IMR-90 (cell line): ENCODE measurements at regions not wholly inside any gene's neighbourhood (a gene's known extent, or its start where the extent isn't known, plus 50 kb on each side); places are given as distances from the start of the nearest gene placed in this dataset.
"Not testable (repeated sequence)": the region's sequence is repeated elsewhere in the genome, so short reads cannot be mapped to it uniquely, and the experiment has no call there.

ENCODE experiments used
- ATAC-seq: fragments of 200-7000 bp; cut with Tn5 transposase; 2 replicates; pipeline ENCODE4 v1.9.1; 2020; ENCODE audit warnings: low read depth, mild to moderate bottlenecking, moderate library complexity
- BruUV-seq: library from RNA; stranded (reverse); fragments of 400-500 nt; replicated peaks from 2 replicates; lab custom pipeline; 2021; lab: Mats Ljungman, UMichigan
- CTCF ChIA-PET: fragments of 300-600 bp; formaldehyde crosslinking; extraction: SDS; loops from one replicate; lab custom pipeline; 2021; ENCODE audit warnings: antibody characterized with exemption; lab: Yijun Ruan, JAX
- POLR2A ChIA-PET: fragments of 300-600 bp; sonication (Branson Sonifier 250); formaldehyde crosslinking; loops from one replicate; lab custom pipeline; 2022; ENCODE audit warnings: antibody characterized with exemption; ENCODE audit not compliant: unreplicated experiment; lab: Charles Lee
- DNase-seq: peaks from one replicate; pipeline ENCODE4 v3.0.0; 2013
- H2AFZ ChIP-seq: replicated peaks from 2 replicates; pipeline ENCODE3; 2013; ENCODE audit warnings: low read length, mild to moderate bottlenecking; ENCODE audit not compliant: poor library complexity
- H2AK5ac ChIP-seq: 2 replicates; pipeline ENCODE4 v1.6.1; 2013; ENCODE audit warnings: low read depth, low read length, inconsistent platforms
- H2AK9ac ChIP-seq: replicated peaks from 2 replicates; pipeline ENCODE3; 2013; ENCODE audit warnings: mild to moderate bottlenecking, low read depth, low read length, moderate library complexity; ENCODE audit not compliant: poor library complexity
- H2BK120ac ChIP-seq: 2 replicates; pipeline ENCODE4 v1.6.1; 2013; ENCODE audit warnings: low read depth, low read length, inconsistent platforms
- H2BK15ac ChIP-seq: 3 replicates; pipeline ENCODE4 v1.6.1; 2013; ENCODE audit warnings: low read depth, low read length, inconsistent platforms
- H2BK20ac ChIP-seq: 2 replicates; pipeline ENCODE4 v1.6.1; 2013; ENCODE audit warnings: low read depth, mild to moderate bottlenecking, inconsistent platforms, low read length, moderate library complexity
- H2BK5ac ChIP-seq: 2 replicates; pipeline ENCODE4 v1.6.1; 2013; ENCODE audit warnings: mild to moderate bottlenecking, low read depth, low read length, inconsistent platforms; ENCODE audit not compliant: poor library complexity, severe bottlenecking
- H3K14ac ChIP-seq: replicated peaks from 2 replicates; pipeline ENCODE4 v1.6.1; 2013; ENCODE audit warnings: low read depth, low read length, inconsistent platforms
- H3K18ac ChIP-seq: 2 replicates; pipeline ENCODE4 v1.6.1; 2013; ENCODE audit warnings: low read depth, low read length, control low read depth
- H3K23ac ChIP-seq: 2 replicates; pipeline ENCODE4 v1.6.1; 2013; ENCODE audit warnings: low read depth, low read length, inconsistent platforms
- H3K27ac ChIP-seq: 2 replicates; pipeline ENCODE4 v1.5.1; 2013; ENCODE audit warnings: mild to moderate bottlenecking, control low read depth, low read length; ENCODE audit not compliant: insufficient read depth
- H3K27me3 ChIP-seq: 2 replicates; pipeline ENCODE4 v1.6.1; 2013; ENCODE audit warnings: low read length; ENCODE audit not compliant: control insufficient read depth, insufficient read depth
- H3K36me3 ChIP-seq: 2 replicates; pipeline ENCODE4 v1.6.1; 2013; ENCODE audit warnings: low read length, mixed read lengths; ENCODE audit not compliant: control insufficient read depth, insufficient read depth
- H3K4ac ChIP-seq: 2 replicates; pipeline ENCODE4 v1.6.1; 2013; ENCODE audit warnings: low read depth, low read length, inconsistent platforms
- H3K4me1 ChIP-seq: 2 replicates; pipeline ENCODE4 v1.6.1; 2013; ENCODE audit warnings: low read length, mixed read lengths; ENCODE audit not compliant: control insufficient read depth, insufficient read depth
- H3K4me2 ChIP-seq: 2 replicates; pipeline ENCODE4 v1.6.1; 2013; ENCODE audit warnings: low read depth, mild to moderate bottlenecking, control low read depth, low read length, moderate library complexity
- H3K4me3 ChIP-seq: 2 replicates; pipeline ENCODE4 v1.5.1; 2013; ENCODE audit warnings: low read depth, mild to moderate bottlenecking, control low read depth, low read length, moderate library complexity; ENCODE audit not compliant: insufficient read depth
- H3K56ac ChIP-seq: 2 replicates; pipeline ENCODE4 v1.6.1; 2013; ENCODE audit warnings: low read length, inconsistent platforms; ENCODE audit not compliant: insufficient read depth; ENCODE audit errors: extremely low read depth
- H3K79me1 ChIP-seq, 2 experiments: 2 replicates each; pipeline ENCODE4 v1.6.1; 2013; ENCODE audit warnings: low read length in 2 of 2, inconsistent platforms in 1 of 2, low read depth in 1 of 2
- H3K9ac ChIP-seq: 2 replicates; pipeline ENCODE4 v1.6.1; 2013; ENCODE audit warnings: low read depth, low read length, control low read depth
- H3K9me1 ChIP-seq: 2 replicates; pipeline ENCODE4 v1.6.1; 2013; ENCODE audit warnings: low read length, inconsistent platforms; ENCODE audit not compliant: insufficient read depth
- H3K9me3 ChIP-seq: 2 replicates; pipeline ENCODE4 v1.6.1; 2013; ENCODE audit warnings: low read length; ENCODE audit not compliant: control insufficient read depth, insufficient read depth
- H4K20me1 ChIP-seq: 2 replicates; pipeline ENCODE4 v1.6.1; 2013; ENCODE audit warnings: low read length, inconsistent platforms; ENCODE audit not compliant: insufficient read depth
- H4K5ac ChIP-seq: 2 replicates; pipeline ENCODE4 v1.6.1; 2013; ENCODE audit warnings: mild to moderate bottlenecking, low read depth, low read length, control low read depth
- H4K8ac ChIP-seq, 2 experiments: 2 replicates each; pipeline ENCODE4 v1.6.1; 2013; ENCODE audit warnings: low read depth in 2 of 2, low read length in 2 of 2, control low read depth in 1 of 2, inconsistent platforms in 1 of 2
- H4K91ac ChIP-seq: 2 replicates; pipeline ENCODE4 v1.6.1; 2013; ENCODE audit warnings: low read depth, low read length, inconsistent platforms; ENCODE audit not compliant: insufficient read depth
- WGBS, 2 experiments: methylation state at CpG; one replicate each; pipeline versions ENCODE4 v1.1.5 to v1.1.7; 2013; ENCODE audit warnings: missing lambda C conversion rate in 2 of 2; ENCODE audit not compliant: insufficient read length in 1 of 2; ENCODE audit errors: extremely low coverage in 2 of 2; 5-methylcytosine and 5-hydroxymethylcytosine counted together
- dilution Hi-C: fragments of 300-500 bp; cut with HindIII; formaldehyde crosslinking; loops from one replicate; pipeline ENCODE4 v1.14.3; 2018; ENCODE audit warnings: low sequenced_read_pairs; ENCODE audit not compliant: unreplicated experiment
- in situ Hi-C: fragments of 300-500 bp; cut with MboI; formaldehyde crosslinking; loops from 3 replicates; pipeline ENCODE4 v1.14.3; 2019; ENCODE audit warnings: low sequenced_read_pairs, inconsistent platforms, mixed read lengths
- intact Hi-C: fragments of 100-400 bp; cut with micrococcal nuclease; formaldehyde crosslinking; loops from 2 replicates; pipeline ENCODE4 v1.10.0; 2022

- CTCF ChIA-PET, ATAC-seq, H3K4me1 ChIP-seq, H3K27ac ChIP-seq, H2AK5ac ChIP-seq, H2BK120ac ChIP-seq, H3K36me3 ChIP-seq, in situ Hi-C loops, H3K9me1 ChIP-seq, BruUV-seq, H4K20me1 ChIP-seq, H2AK9ac ChIP-seq, H2BK5ac ChIP-seq, H4K5ac ChIP-seq, H3K79me1 ChIP-seq, H3K18ac ChIP-seq, H3K56ac ChIP-seq, H3K23ac ChIP-seq, H3K14ac ChIP-seq, H3K4me2 ChIP-seq, H2BK20ac ChIP-seq, POLR2A ChIA-PET, H3K4ac ChIP-seq, H3K9ac ChIP-seq, dilution Hi-C loops, H3K4me3 ChIP-seq, H4K8ac ChIP-seq, H2AFZ ChIP-seq, H2BK15ac ChIP-seq, H3K27me3 ChIP-seq, intact Hi-C loops, H4K91ac ChIP-seq, DNase-seq: not testable (repeated sequence)
- H3K9me3 ChIP-seq = peaks cover 20% of the 10 kb centered on the region
- WGBS, 2 experiments = no CpG with 5 or more reads among the region's 4 CpGs
Observed at GRCh38 chr20:19064788-19065187, 147.7 kb upstream of the SLC24A3 start.
